ENCODE measurements at regions not wholly inside any gene's neighbourhood (a gene's known extent, or its start where the extent isn't known, plus 50 kb on each side); places are given as distances from the start of the nearest gene placed in this dataset.
A peak's percentile ranks its signal among the peaks of the same experiment; 100 is the strongest.

GRCh38 chr1:220974431-220974830 is 95.2 kb downstream of the HLX start:
- no peak for ATAC-seq
- TF ChIP-seq, protein P1, sequence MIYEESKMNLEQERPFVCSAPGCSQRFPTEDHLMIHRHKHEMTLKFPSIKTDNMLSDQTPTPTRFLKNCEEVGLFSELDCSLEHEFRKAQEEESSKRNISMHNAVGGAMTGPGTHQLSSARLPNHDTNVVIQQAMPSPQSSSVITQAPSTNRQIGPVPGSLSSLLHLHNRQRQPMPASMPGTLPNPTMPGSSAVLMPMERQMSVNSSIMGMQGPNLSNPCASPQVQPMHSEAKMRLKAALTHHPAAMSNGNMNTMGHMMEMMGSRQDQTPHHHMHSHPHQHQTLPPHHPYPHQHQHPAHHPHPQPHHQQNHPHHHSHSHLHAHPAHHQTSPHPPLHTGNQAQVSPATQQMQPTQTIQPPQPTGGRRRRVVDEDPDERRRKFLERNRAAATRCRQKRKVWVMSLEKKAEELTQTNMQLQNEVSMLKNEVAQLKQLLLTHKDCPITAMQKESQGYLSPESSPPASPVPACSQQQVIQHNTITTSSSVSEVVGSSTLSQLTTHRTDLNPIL (CRISPR knock-in tag; IDR thresholded peaks at IDR 0.05; ENCODE audit: low read depth): no peak
- TF ChIP-seq, protein P2, sequence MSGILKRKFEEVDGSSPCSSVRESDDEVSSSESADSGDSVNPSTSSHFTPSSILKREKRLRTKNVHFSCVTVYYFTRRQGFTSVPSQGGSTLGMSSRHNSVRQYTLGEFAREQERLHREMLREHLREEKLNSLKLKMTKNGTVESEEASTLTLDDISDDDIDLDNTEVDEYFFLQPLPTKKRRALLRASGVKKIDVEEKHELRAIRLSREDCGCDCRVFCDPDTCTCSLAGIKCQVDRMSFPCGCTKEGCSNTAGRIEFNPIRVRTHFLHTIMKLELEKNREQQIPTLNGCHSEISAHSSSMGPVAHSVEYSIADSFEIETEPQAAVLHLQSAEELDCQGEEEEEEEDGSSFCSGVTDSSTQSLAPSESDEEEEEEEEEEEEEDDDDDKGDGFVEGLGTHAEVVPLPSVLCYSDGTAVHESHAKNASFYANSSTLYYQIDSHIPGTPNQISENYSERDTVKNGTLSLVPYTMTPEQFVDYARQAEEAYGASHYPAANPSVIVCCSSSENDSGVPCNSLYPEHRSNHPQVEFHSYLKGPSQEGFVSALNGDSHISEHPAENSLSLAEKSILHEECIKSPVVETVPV (CRISPR knock-in tag; IDR thresholded peaks at IDR 0.05): no peak
- no peak for TF ChIP-seq GLIS3 (CRISPR knock-in tag; IDR thresholded peaks at IDR 0.05)
- no peak for TF ChIP-seq OSR1 (CRISPR knock-in tag; IDR thresholded peaks at IDR 0.05)
- no peak for TF ChIP-seq CSDC2 (CRISPR knock-in tag; IDR thresholded peaks at IDR 0.05)
- no peak for TF ChIP-seq ARNTL (CRISPR knock-in tag; IDR thresholded peaks at IDR 0.05; ENCODE audit: borderline replicate concordance, low read depth)
- no peak for TF ChIP-seq ZNF70 (CRISPR knock-in tag; IDR thresholded peaks at IDR 0.05)
- TF ChIP-seq ZFP30 (CRISPR knock-in tag; IDR thresholded peaks at IDR 0.05): no peak
- TF ChIP-seq BACH2 (CRISPR knock-in tag; IDR thresholded peaks at IDR 0.05; ENCODE audit: borderline replicate concordance): no peak
- no peak for TF ChIP-seq ZFP3 (CRISPR knock-in tag; IDR thresholded peaks at IDR 0.05)
- TF ChIP-seq RARB (CRISPR knock-in tag; IDR thresholded peaks at IDR 0.05): no peak

DNA sequence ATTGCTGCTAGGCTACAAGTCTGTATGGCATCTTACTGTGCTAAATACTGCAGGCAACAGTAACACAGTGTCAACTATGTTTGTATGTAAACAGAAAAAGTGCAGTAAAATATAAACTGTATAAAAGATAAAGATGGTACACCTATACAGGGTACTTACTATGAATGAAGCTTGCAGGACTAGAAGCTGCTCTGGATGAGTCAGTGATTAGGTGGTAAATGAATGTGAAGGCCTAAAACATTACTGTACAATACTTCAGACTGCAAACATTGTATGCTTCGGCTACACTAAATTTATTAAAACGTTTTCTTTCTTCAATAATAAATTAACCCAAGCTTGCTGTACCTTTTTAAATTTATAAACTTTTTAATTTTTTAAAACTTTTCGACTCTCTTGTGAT is 97.1 kb downstream of the HLX start:
- peak; percentile 53; the same call in 2 of the 3 replicates for ATAC-seq
- no peak for TF ChIP-seq CSDC2 (CRISPR knock-in tag; IDR thresholded peaks at IDR 0.05)

- ATAC-seq: no peak
- TF ChIP-seq ARNTL (CRISPR knock-in tag; IDR thresholded peaks at IDR 0.05; ENCODE audit: borderline replicate concordance, low read depth) (no peak), ZFP30 (CRISPR knock-in tag; IDR thresholded peaks at IDR 0.05) (no peak), ZNF70 (CRISPR knock-in tag; IDR thresholded peaks at IDR 0.05) (no peak), ISL1 (CRISPR knock-in tag; IDR thresholded peaks at IDR 0.05) (no peak), OSR1 (CRISPR knock-in tag; IDR thresholded peaks at IDR 0.05) (no peak), ZC3H10 (CRISPR knock-in tag; IDR thresholded peaks at IDR 0.05) (no peak), BACH2 (CRISPR knock-in tag; IDR thresholded peaks at IDR 0.05; ENCODE audit: borderline replicate concordance) (no peak), CSDC2 (CRISPR knock-in tag; IDR thresholded peaks at IDR 0.05) (no peak), TOX (CRISPR knock-in tag; IDR thresholded peaks at IDR 0.05; ENCODE audit: borderline replicate concordance) (no peak), ESRRG (CRISPR knock-in tag; IDR thresholded peaks at IDR 0.05) (no peak), ZFP3 (CRISPR knock-in tag; IDR thresholded peaks at IDR 0.05) (no peak), PPARA (CRISPR knock-in tag; IDR thresholded peaks at IDR 0.05; ENCODE audit: borderline replicate concordance) (no peak), ZNF8 (CRISPR knock-in tag; IDR thresholded peaks at IDR 0.05) (no peak), RARB (CRISPR knock-in tag; IDR thresholded peaks at IDR 0.05) (no peak), POU6F1 (CRISPR knock-in tag; IDR thresholded peaks at IDR 0.05; ENCODE audit: borderline replicate concordance, low read depth) (no peak)
- TF ChIP-seq, protein P1 (CRISPR knock-in tag; IDR thresholded peaks at IDR 0.05; ENCODE audit: low read depth): no peak
- TF ChIP-seq, protein P2 (CRISPR knock-in tag; IDR thresholded peaks at IDR 0.05): no peak
- TF ChIP-seq, protein P3, sequence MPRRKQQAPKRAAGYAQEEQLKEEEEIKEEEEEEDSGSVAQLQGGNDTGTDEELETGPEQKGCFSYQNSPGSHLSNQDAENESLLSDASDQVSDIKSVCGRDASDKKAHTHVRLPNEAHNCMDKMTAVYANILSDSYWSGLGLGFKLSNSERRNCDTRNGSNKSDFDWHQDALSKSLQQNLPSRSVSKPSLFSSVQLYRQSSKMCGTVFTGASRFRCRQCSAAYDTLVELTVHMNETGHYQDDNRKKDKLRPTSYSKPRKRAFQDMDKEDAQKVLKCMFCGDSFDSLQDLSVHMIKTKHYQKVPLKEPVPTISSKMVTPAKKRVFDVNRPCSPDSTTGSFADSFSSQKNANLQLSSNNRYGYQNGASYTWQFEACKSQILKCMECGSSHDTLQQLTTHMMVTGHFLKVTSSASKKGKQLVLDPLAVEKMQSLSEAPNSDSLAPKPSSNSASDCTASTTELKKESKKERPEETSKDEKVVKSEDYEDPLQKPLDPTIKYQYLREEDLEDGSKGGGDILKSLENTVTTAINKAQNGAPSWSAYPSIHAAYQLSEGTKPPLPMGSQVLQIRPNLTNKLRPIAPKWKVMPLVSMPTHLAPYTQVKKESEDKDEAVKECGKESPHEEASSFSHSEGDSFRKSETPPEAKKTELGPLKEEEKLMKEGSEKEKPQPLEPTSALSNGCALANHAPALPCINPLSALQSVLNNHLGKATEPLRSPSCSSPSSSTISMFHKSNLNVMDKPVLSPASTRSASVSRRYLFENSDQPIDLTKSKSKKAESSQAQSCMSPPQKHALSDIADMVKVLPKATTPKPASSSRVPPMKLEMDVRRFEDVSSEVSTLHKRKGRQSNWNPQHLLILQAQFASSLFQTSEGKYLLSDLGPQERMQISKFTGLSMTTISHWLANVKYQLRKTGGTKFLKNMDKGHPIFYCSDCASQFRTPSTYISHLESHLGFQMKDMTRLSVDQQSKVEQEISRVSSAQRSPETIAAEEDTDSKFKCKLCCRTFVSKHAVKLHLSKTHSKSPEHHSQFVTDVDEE (CRISPR knock-in tag; IDR thresholded peaks at IDR 0.05): no peak
Measured at GRCh38 chr1:220979371-220979770, 100.1 kb downstream of the HLX start.
